GM18873 (cell line): ENCODE measurements at regions not wholly inside any gene's neighbourhood (a gene's known extent, or its start where the extent isn't known, plus 50 kb on each side); places are given as distances from the start of the nearest gene placed in this dataset.
"Not testable (repeated sequence)": the region's sequence is repeated elsewhere in the genome, so short reads cannot be mapped to it uniquely, and the experiment has no call there.

Source experiments
- ATAC-seq: cut with Tn5 transposase; IDR thresholded peaks from one replicate; pipeline ENCODE4 v1.9.1; 2021; ENCODE audit warnings: mild to moderate bottlenecking, moderate library complexity, moderate number of reproducible peaks; ENCODE audit not compliant: unreplicated experiment, low FRiP score

DNA sequence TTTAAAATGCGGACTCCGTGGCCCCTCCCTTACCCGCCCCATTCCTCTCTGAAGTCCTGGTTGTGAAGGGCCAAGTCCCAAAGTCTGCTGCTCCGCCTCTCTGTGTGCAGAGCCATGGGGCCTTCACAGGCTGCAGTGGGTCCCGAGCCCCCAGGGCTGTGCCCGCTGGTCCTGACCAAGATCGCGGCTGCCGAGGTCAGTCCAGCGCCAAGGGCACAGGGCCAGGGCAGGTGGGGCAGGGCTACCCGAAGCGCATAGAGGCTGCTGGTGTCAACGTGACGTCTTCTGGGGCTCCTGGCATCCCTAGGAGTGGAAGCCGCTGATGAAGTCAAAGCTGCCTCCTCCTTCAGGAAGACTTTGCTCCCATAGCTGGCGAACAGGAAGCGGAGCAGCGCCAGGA is 858.8 kb downstream of the TUBA3C start:
- ATAC-seq: not testable (repeated sequence)

DNA sequence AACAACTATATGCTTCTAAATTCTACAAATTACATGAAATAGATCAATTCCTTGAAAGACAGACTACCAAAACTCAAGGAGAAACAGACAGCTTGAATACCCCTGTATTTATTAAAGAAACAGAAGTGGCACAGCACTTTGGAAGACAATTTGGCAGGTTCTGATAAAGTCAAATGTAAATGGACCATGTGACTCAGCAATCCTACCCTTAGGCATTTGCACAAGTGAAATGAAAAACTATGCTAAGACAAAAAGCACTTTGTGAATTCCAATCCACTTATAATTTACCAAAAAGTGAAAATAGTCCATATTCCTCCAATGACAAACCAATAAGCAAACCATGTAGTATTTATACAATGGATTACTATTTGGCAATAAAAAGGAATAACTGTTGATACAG is 862.0 kb downstream of the TUBA3C start:
- not testable (repeated sequence) for ATAC-seq

GRCh38 chr13:18303240-18303813 is 878.3 kb downstream of the TUBA3C start:
- ATAC-seq: not testable (repeated sequence)

- not testable (repeated sequence) for ATAC-seq
These were observed 880.7 kb downstream of the TUBA3C start for GRCh38 chr13:18300968-18301367.

DNA sequence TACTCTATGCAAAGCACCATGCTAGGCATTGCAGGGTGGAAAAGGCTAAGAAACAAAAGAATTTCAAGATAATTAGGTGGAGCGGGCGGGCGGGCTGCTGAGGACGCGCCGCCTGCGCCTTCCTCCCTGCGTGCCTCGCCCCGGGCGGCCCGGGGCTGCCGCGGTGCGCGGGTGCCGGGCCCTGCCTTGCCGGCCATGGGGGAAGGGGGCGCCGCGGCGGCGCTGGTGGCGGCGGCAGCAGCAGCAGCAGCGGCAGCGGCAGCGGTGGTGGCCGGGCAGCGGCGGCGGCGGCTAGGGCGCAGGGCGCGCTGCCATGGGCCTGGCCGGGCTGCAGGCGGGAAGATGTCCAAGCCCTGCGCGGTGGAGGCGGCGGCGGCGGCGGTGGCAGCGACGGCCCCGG is 884.3 kb downstream of the TUBA3C start:
- not testable (repeated sequence) for ATAC-seq

DNA sequence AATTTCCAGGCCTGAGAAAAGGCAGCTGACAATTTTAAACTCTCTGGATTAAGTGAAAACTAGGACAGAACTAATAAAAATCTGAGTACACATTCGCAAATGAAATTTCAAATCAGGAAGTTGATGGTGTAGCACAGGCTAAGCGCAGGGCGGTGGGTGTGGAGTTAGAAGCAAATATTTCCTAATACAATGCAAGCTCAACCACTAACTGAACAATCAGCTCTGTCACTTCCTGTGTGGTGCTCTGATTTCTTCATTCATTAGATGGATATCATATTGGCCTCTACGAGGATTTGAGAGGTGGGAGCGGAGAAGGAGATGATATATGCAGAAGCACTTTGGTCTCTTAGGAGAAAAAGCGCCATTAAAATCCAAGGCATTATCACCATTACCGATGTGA is 885.0 kb downstream of the TUBA3C start:
- not testable (repeated sequence) for ATAC-seq

- ATAC-seq: not testable (repeated sequence)
These were observed 887.3 kb downstream of the TUBA3C start for GRCh38 chr13:18294311-18294710.

- ATAC-seq: not testable (repeated sequence)
These were observed 894.8 kb downstream of the TUBA3C start for GRCh38 chr13:18286848-18287247.

DNA sequence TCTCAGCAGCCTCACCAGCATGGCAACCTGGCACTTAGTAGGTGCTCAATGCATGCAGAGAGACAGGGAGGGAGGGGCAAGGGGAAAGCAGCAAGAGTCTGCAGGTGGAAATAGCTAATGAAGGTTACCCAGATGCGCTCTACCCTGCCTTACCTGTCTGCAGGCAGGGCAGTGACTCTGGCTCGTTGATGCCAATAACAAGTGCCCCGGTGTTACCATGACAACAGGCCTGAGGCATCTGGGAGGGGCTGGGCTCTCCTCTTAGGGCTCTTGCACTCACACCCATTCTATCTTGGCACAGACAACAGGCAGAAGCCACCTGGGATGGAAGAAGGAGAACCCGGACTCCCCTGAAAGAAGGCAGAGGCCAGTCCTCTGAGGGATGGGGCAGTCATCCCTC is 896.0 kb downstream of the TUBA3C start:
- not testable (repeated sequence) for ATAC-seq

GRCh38 chr13:18284040-18284439 is 897.6 kb downstream of the TUBA3C start:
- not testable (repeated sequence) for ATAC-seq

DNA sequence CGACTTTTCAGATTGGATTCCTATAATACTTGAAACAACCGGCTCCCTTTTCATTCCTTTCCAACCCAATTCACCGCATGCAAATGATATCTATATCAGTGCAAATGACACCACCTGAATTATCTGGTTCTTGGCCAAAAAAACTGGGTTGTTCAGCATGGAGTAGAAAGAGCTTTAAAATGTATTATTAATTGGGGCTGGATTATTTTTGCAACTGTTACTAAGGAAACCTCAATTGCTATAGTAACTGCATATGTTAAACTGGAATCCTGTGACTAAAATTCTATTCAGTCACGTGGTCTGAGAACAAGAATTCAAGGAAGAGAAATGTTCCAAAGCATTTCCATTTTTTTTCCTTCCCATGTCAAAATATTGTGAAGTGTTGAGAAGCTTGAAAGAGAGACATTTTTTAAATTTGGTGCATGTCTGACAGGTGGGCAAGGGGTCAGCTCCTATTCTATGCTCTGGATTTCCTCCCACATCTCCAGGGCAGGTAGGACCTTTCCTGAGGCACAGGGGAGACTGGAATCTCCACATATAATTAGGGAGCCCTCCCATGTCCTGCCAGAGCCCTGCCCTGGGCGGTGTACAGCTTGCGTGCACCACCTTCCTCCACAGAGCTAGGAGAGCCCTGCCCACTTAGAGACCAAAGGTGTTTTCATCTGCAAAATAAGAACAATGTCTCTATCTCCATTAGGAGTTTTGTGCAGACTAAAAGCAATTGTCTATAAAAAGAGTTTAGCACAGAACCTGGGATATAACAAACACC is 899.6 kb downstream of the TUBA3C start:
- ATAC-seq: not testable (repeated sequence)

DNA sequence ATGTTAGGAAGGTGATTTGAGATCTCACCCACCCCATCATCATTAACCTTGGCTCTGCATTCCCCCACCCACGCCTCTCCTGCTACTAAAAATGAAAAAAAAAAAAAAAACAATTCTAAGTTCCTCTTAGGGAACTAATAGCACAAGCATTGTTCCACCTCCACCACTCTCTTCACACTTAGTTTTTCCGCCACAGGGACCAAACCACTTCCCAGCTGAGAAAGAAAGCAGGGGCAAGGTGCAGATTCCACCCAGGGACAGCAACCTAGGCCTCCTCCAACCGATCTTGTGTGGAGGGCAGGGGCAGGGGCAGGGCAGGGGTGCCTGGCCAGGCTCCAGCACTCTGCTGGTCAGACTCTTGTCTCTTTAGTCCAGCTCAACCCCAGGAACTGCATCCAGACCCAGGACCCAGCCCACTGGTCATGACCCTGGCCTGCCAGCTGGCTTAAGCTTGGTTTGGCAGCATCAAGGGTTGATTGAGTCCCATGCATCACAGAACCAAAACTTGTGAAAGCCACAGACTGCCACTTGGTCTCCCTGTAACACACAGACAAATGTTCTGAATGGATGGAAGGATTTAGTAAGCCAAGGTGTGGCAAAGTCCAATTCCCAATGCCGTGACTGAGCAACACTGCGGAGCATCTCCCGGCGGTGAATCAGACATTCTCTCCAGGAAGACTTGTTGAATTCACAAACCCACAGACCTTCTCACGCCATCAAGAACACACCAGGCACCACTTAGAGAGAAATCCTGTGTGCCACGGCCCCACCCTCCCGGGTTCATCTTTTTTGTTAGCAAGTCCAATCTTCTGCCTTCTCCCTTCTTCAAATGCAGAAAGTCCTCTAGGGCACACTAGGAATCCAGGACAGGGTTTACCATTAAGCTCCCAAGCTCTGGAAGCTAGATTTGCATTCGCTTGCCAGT is 900.5 kb downstream of the TUBA3C start:
- not testable (repeated sequence) for ATAC-seq

- ATAC-seq: not testable (repeated sequence)
These were observed 901.7 kb downstream of the TUBA3C start for GRCh38 chr13:18279971-18280370.

DNA sequence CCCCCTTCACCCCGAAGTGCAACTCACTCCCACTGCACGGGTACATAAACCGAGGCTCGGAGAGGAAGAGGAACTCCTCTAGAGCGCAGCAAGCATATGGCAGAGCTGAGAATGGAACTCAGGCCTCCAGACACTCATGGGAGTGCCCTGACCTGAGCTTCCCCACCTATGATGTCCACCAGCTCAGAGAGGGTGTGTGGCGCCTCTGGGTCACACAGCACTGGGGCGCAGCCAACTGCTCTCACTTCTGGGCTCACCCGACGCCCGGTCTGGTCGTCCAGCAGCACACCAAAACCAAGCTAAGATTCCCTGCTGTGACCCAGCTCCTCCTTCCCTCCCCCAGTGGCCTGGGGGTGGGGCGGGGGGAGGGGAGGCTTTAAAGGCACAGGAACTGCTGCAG is 904.3 kb downstream of the TUBA3C start:
- not testable (repeated sequence) for ATAC-seq

- ATAC-seq: not testable (repeated sequence)
These were observed 905.3 kb downstream of the TUBA3C start for GRCh38 chr13:18276280-18276679.

DNA sequence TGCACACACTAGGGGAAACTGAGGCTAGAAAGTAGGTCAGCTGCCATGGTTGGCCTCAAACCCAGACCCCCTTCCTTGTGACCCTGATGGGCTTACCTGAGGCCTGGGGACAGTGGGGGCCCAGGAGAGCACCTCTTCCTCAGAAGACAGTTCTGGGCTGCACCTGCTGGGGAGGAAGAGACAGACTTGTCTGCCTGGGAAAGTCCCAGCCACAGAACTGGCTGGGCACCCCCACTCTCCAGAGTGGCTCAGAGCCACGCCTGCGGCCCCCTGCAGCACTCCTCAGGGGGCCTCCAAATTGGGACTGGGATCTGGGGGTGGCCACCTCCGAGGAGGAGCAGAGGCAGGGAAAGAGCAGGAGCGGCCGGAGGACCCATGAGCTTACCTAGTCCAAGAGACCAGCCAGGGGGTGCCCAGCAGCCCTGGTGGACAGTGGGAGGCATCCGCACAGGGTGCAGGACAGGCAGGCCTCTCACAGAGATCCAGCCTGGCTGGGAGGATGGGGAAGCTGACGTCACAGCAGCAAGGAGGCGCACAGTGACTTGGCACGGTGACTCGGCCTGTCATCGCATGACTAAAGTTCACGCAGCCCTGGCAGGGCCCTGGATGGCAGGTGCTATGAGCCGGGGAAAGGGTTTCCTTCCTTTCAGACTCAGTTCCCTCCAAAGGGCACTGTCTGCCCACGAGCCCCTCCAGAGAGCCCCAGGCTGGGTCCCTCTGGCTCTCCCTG is 907.7 kb downstream of the TUBA3C start:
- not testable (repeated sequence) for ATAC-seq

DNA sequence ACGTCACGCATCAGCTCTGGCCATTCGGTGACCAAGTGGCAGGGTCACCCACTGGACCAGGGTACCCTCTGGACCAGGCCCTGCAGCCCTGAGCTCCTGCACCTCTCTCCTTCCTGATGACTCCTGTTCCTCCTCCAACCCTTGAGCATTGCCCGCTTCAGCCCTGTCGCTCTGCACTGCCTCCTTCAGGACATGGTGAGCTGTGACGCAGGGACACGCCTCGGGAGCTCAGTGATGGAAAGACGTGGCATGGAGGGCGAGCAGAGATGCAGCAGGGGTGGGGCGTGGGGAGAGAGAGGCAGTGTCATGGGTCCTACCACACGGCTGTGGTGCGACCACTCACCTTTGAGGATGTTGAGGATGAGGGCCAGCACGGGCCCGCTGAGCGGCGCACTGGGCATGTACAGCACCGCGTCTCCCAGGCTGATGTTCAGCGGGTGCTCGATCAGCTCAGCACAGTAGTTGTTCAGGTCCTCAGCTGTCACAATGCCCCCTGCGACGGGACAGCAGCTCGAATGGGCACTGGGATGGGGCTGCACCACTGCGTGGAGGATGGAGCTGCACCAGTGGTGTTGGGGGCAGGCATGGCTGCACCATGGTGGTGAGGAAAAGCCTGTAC is 922.7 kb downstream of the TUBA3C start:
- not testable (repeated sequence) for ATAC-seq

- not testable (repeated sequence) for ATAC-seq
These were observed 923.9 kb downstream of the TUBA3C start for GRCh38 chr13:18257686-18258085.

- ATAC-seq: not testable (repeated sequence)
These were observed 928.8 kb downstream of the TUBA3C start for GRCh38 chr13:18252848-18253247.
